B cell (primary cell): ENCODE measurements at regions not wholly inside any gene's neighbourhood (a gene's known extent, or its start where the extent isn't known, plus 50 kb on each side); places are given as distances from the start of the nearest gene placed in this dataset.

Experiments
- ATAC-seq: fragments of 200-7000 bp; cut with Tn5 transposase; one replicate; pipeline ENCODE4 v1.10.0; 2021; ENCODE audit warnings: low read depth, mild to moderate bottlenecking, moderate number of reproducible peaks, moderate library complexity
- CTCF ChIA-PET: fragments of 350-600 bp; sonication (Branson Sonifier 250); formaldehyde crosslinking; loops from one replicate; lab custom pipeline; 2021; ENCODE audit warnings: antibody characterized with exemption, inconsistent platforms; lab: Charles Lee
- POLR2A ChIA-PET: fragments of 350-600 bp; sonication (Branson Sonifier 250); formaldehyde crosslinking; loops from one replicate; lab custom pipeline; 2021; ENCODE audit warnings: antibody characterized with exemption; lab: Charles Lee
- DNase-seq: peaks from one replicate; pipeline ENCODE4 v3.0.0; 2013
- H2AFZ ChIP-seq: 2 replicates; pipeline ENCODE4 v1.6.1; 2012; ENCODE audit warnings: mild to moderate bottlenecking, low read depth, low read length; ENCODE audit not compliant: insufficient read depth, poor library complexity, severe bottlenecking
- H3K27ac ChIP-seq, 2 donors: 1 replicate in 1 of 2; 2 replicates in 1 of 2; pipeline ENCODE4 v1.5.1; 2012 to 2013; ENCODE audit warnings: low read length in 2 of 2, mild to moderate bottlenecking in 2 of 2, moderate library complexity in 1 of 2
- H3K27me3 ChIP-seq, 4 experiments: fragments of 200-600 bp in 1 of 4; sonication (generic) in 1 of 4; replicated peaks in 1 of 4; 1 replicate in 2 of 4; 2 replicates in 2 of 4; pipeline versions ENCODE4 v1.6.1 to v1.7.0; 2013 to 2016; ENCODE audit warnings: low read length in 3 of 4, mild to moderate bottlenecking in 2 of 4, mixed read lengths in 1 of 4, moderate library complexity in 1 of 4; ENCODE audit not compliant: insufficient read depth in 4 of 4, control insufficient read depth in 3 of 4; ENCODE audit errors: control extremely low read depth in 1 of 4
- H3K36me3 ChIP-seq, 2 experiments: replicated peaks in 1 of 2; 1 replicate in 1 of 2; 2 replicates in 1 of 2; pipeline versions ENCODE4 v1.6.1 to v1.7.1; 2013; ENCODE audit warnings: low read length in 1 of 2; ENCODE audit not compliant: insufficient read depth in 2 of 2, control insufficient read depth in 1 of 2; ENCODE audit errors: control extremely low read depth in 1 of 2, extremely low read depth in 1 of 2
- H3K4me1 ChIP-seq, 2 donors: fragments of 200-600 bp in 1 of 2; sonication (generic) in 1 of 2; 1 replicate in 1 of 2; 2 replicates in 1 of 2; pipeline versions ENCODE4 v1.5.1 to v1.6.1; 2013 to 2017; ENCODE audit warnings: low read length in 2 of 2; ENCODE audit not compliant: control insufficient read depth in 2 of 2, insufficient read depth in 2 of 2
- H3K4me2 ChIP-seq: replicated peaks from 2 replicates; pipeline ENCODE3; 2012; ENCODE audit warnings: mild to moderate bottlenecking, low read depth, low read length; ENCODE audit not compliant: poor library complexity, severe bottlenecking
- H3K4me3 ChIP-seq, 5 experiments: fragments of 200-600 bp in 1 of 5; sonication (generic) in 1 of 5; 1 replicate in 3 of 5; 2 replicates in 2 of 5; pipeline versions ENCODE4 v1.5.1 to v1.7.0; 2011 to 2016; ENCODE audit warnings: low read length in 4 of 5, mild to moderate bottlenecking in 4 of 5, low read depth in 2 of 5, control low read depth in 1 of 5, moderate library complexity in 1 of 5; ENCODE audit not compliant: insufficient read depth in 1 of 5; ENCODE audit errors: control extremely low read depth in 1 of 5, extremely low read depth in 1 of 5
- H3K79me2 ChIP-seq: fragments of 200-600 bp; sonication (generic); one replicate; pipeline ENCODE4 v1.6.0; 2016; ENCODE audit warnings: low read length; ENCODE audit not compliant: control insufficient read depth, insufficient read depth
- H3K9ac ChIP-seq: fragments of 200-600 bp; sonication (generic); 2 replicates; pipeline ENCODE4 v1.6.1; 2017; ENCODE audit warnings: mild to moderate bottlenecking, low read length, moderate library complexity
- H3K9me3 ChIP-seq, 3 donors: one replicate each; pipeline versions ENCODE4 v1.6.1 to v1.7.1; 2013; ENCODE audit warnings: low read length in 2 of 3; ENCODE audit not compliant: control insufficient read depth in 2 of 3, insufficient read depth in 1 of 3; ENCODE audit errors: control extremely low read depth in 1 of 3
- H4K20me1 ChIP-seq: 2 replicates; pipeline ENCODE4 v1.6.0; 2012; ENCODE audit warnings: mild to moderate bottlenecking, low read length; ENCODE audit not compliant: insufficient read depth, control insufficient read depth, poor library complexity, severe bottlenecking
- H3K27ac Mint-ChIP-seq: one replicate; pipeline ENCODE4 v1.8.0; 2021; ENCODE audit warnings: mixed read lengths
- H3K27me3 Mint-ChIP-seq: one replicate; pipeline ENCODE4 v1.8.0; 2021; ENCODE audit warnings: mixed read lengths
- H3K4me1 Mint-ChIP-seq: one replicate; pipeline ENCODE4 v1.8.0; 2021; ENCODE audit warnings: mixed read lengths
- H3K4me3 Mint-ChIP-seq: one replicate; pipeline ENCODE4 v1.8.0; 2021; ENCODE audit warnings: mixed read lengths
- H3K9me3 Mint-ChIP-seq: one replicate; pipeline ENCODE4 v1.8.0; 2022; ENCODE audit warnings: mixed read lengths; ENCODE audit not compliant: insufficient read depth
- EZH2 ChIP-seq: IDR thresholded peaks from 2 replicates; pipeline ENCODE4 v1.6.1; 2012; ENCODE audit warnings: borderline replicate concordance, low read depth, mild to moderate bottlenecking, moderate library complexity, low read length; ENCODE audit not compliant: insufficient read depth, poor library complexity, severe bottlenecking
- WGBS: methylation state at CpG from one replicate; pipeline ENCODE4 v1.1.5; 2013; ENCODE audit warnings: missing lambda C conversion rate; ENCODE audit not compliant: insufficient coverage; 5-methylcytosine and 5-hydroxymethylcytosine counted together
- intact Hi-C: fragments of 100-400 bp; cut with micrococcal nuclease; formaldehyde crosslinking; loops from one replicate; pipeline ENCODE4 v1.10.0; 2022
- TF ChIP-seq, protein P1 (sequence below): fragments of 200-600 bp; IDR thresholded peaks from one replicate; pipeline ENCODE4 v1.8.0; 2022; ENCODE audit warnings: antibody characterized with exemption, mild to moderate bottlenecking

DNA sequence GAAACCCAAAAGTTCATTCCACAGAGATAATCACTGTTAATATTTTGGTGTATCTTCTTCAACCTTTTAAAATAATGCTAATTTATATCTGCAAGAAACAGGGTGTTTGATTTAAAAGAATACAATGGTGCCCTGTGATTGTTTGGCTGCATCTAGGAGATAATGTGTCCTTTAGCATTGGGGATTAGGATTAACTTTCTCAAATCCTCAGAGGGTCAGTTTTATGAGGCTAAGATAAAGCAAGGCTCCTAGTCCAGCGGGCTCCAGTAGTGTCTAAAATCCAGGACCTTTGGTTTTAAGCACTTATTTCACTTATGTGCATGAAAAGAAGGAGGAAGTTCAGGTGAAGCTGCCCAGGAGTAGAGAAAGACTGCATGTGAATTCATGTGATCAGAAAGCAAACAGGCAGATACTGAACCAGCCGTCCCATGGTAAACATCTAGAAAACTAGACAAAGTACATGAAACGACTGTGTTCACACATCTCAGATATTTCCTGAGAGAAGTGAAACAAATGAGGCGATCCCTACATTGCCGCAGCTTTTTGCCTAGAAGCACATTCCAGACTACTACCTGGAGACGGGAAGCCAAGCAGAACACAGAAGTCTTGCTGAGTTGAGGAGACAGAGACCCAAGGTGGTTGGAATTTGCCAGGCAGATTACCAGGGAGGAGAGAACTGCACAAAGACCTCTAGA is 129.1 kb upstream of the MAX start:
- POLR2A ChIA-PET, result interaction anchor here (0.6 kb wide), 1 partner anchor 119 kb away, joined by 5 read pairs; no protein-coding TSS in a partner anchor
- Mint-ChIP-seq H3K27me3 (no peaks in the 10 kb centered on the region), H3K9me3 (no peaks in the 10 kb centered on the region)

DNA sequence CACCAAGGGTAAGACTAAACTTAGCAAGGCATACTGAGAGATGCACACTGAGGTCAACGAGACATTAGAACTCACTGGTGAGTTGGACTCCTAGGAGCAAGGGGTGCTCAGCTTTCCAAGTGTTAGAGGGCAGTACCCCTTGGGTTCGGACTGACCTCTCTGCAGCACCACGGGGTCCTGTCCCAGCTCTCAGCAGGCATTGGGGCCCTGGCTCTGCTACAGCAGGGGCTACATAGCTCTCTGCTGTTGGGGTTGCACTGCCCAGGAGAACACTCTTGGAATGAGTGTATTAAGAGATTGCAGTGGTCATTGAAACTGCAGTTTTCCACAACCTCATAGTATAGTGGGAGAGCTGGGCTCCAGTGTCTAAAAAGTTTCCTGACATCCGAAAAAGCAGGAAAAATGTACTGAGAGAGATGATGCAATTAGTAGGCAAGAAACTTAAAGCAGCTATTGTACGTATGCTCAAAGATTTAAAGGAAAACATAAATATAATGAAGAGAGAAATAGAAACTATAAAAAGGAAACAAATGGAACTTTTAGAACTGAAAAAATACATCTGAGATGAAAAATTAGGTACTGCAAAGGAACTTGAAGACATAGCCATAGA is 132.5 kb upstream of the MAX start:
- Histone ChIP-seq H3K9ac (no peak overlapping the region), H3K4me1 (peaks cover 18 to 23% of the 10 kb centered on the region in 2 donors), H3K9me3 (peaks cover 0 to 6% (median 0%) of the 10 kb centered on the region in 3 donors), H3K79me2 (no peaks in the 10 kb centered on the region), H3K27me3 (no peaks in the 10 kb centered on the region), H3K27ac (no peak overlapping the region), H2AFZ (no peak overlapping the region), H3K4me3 (no peak overlapping the region), H3K36me3 (peaks cover 0 to 2% of the 10 kb centered on the region in 2 experiments), H4K20me1 (no peaks in the 10 kb centered on the region), H3K4me2 (no peak overlapping the region)
- TF ChIP-seq EZH2, result no peak
- TF ChIP-seq, protein P1, sequence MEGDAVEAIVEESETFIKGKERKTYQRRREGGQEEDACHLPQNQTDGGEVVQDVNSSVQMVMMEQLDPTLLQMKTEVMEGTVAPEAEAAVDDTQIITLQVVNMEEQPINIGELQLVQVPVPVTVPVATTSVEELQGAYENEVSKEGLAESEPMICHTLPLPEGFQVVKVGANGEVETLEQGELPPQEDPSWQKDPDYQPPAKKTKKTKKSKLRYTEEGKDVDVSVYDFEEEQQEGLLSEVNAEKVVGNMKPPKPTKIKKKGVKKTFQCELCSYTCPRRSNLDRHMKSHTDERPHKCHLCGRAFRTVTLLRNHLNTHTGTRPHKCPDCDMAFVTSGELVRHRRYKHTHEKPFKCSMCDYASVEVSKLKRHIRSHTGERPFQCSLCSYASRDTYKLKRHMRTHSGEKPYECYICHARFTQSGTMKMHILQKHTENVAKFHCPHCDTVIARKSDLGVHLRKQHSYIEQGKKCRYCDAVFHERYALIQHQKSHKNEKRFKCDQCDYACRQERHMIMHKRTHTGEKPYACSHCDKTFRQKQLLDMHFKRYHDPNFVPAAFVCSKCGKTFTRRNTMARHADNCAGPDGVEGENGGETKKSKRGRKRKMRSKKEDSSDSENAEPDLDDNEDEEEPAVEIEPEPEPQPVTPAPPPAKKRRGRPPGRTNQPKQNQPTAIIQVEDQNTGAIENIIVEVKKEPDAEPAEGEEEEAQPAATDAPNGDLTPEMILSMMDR, result no peak
- H3K9me3 Mint-ChIP-seq, result no peaks in the 10 kb centered on the region
- H3K27me3 Mint-ChIP-seq, result no peaks in the 10 kb centered on the region
- ATAC-seq (no peak), DNase-seq (no peak)
- POLR2A ChIA-PET, result no interaction called here
- WGBS, result 92% methylated on average over 3 of the region's 5 CpGs
- H3K27ac Mint-ChIP-seq, result peak overlapping the region; percentile 37
- H3K4me1 Mint-ChIP-seq, result peaks cover 15% of the 10 kb centered on the region
- no peak overlapping the region for H3K4me3 Mint-ChIP-seq
- intact Hi-C loops, result no loop called here
- CTCF ChIA-PET, result interaction anchor here (1.3 kb wide), 1 partner anchor 590 kb away, joined by 3 read pairs; no protein-coding TSS in a partner anchor

More for the DNA sequence above, 129.1 kb upstream of the MAX start:
- H3K4me2 ChIP-seq, result peak overlapping the region; percentile 51
- TF ChIP-seq, protein P1, result no peak
- WGBS, result 30% methylated on average over 3 of the region's 6 CpGs
- intact Hi-C loops, result no loop called here
- H3K36me3 ChIP-seq, result no peaks in the 10 kb centered on the region
- peaks cover 49 to 57% of the 10 kb centered on the region in 2 donors for H3K4me1 ChIP-seq
- H3K4me3 ChIP-seq, result no peak overlapping the region
- H2AFZ ChIP-seq, result no peak overlapping the region
- DNase-seq (no peak), ATAC-seq (no peak)
- no peak overlapping the region for H3K9ac ChIP-seq
- H3K9me3 ChIP-seq, result peaks cover 0 to 6% (median 0%) of the 10 kb centered on the region in 3 donors
- CTCF ChIA-PET, result interaction anchor here (0.6 to 1.4 kb wide), 8 partner anchors 54 to 941 kb away, joined by 3 to 5 read pairs (median 3); no protein-coding TSS in a partner anchor
- H4K20me1 ChIP-seq, result no peaks in the 10 kb centered on the region
- no peaks in the 10 kb centered on the region for H3K79me2 ChIP-seq
- Mint-ChIP-seq H3K4me1 (peaks cover 45% of the 10 kb centered on the region), H3K4me3 (peak overlapping the region; percentile 54), H3K27ac (peak overlapping the region; percentile 90)
- no peaks in the 10 kb centered on the region for H3K27me3 ChIP-seq
- peak overlapping the region; percentile 44 to 67 for H3K27ac ChIP-seq
